Fibroblast of mammary gland (primary cell): ENCODE measurements at regions not wholly inside any gene's neighbourhood (a gene's known extent, or its start where the extent isn't known, plus 50 kb on each side); places are given as distances from the start of the nearest gene placed in this dataset.
A peak's percentile ranks its signal among the peaks of the same experiment; 100 is the strongest.
"Not testable (repeated sequence)": the region's sequence is repeated elsewhere in the genome, so short reads cannot be mapped to it uniquely, and the experiment has no call there.

ENCODE experiments used
- DNase-seq: peaks from one replicate; pipeline ENCODE4 v3.0.0-alpha.2; 2010; ENCODE audit warnings: low read depth
- H3K4me3 ChIP-seq: 2 replicates; pipeline ENCODE4 v1.5.1; 2011; ENCODE audit warnings: low read depth, mild to moderate bottlenecking, low read length, moderate library complexity; ENCODE audit not compliant: control insufficient read depth
- CTCF ChIP-seq: conservative IDR thresholded peaks from 2 replicates; pipeline ENCODE4 v1.5.1; 2011; ENCODE audit warnings: low read depth, low read length, inconsistent platforms; ENCODE audit not compliant: control insufficient read depth, insufficient read depth

GRCh38 chr11:33982661-33983060 is 68.9 kb upstream of the CAPRIN1 start:
- TF ChIP-seq CTCF, result no peak
- H3K4me3 ChIP-seq, result no peak overlapping the region
- no peak for DNase-seq

GRCh38 chr11:33980897-33981296 is 70.6 kb upstream of the CAPRIN1 start:
- no peak for TF ChIP-seq CTCF
- DNase-seq, result no peak
- no peak overlapping the region for H3K4me3 ChIP-seq

GRCh38 chr11:33978376-33978775 is 73.2 kb upstream of the CAPRIN1 start:
- H3K4me3 ChIP-seq, result no peak overlapping the region
- no peak for DNase-seq
- no peak for TF ChIP-seq CTCF

GRCh38 chr11:33977676-33978075 is 73.9 kb upstream of the CAPRIN1 start:
- no peak overlapping the region for H3K4me3 ChIP-seq
- TF ChIP-seq CTCF, result no peak
- no peak for DNase-seq

- H3K4me3 ChIP-seq, result no peak overlapping the region
- TF ChIP-seq CTCF, result no peak
- peak; percentile 11 for DNase-seq
Measured at GRCh38 chr11:33976495-33977199, 74.9 kb upstream of the CAPRIN1 start.

- TF ChIP-seq CTCF, result no peak
- no peak for DNase-seq
Measured at GRCh38 chr11:33974804-33975203, 76.7 kb upstream of the CAPRIN1 start.

GRCh38 chr11:33971530-33971929 is 79.7 kb upstream of the LMO2 start:
- DNase-seq, H3K4me3 ChIP-seq: not testable (repeated sequence)

More at GRCh38 chr11:33974804-33975203, 76.7 kb upstream of the CAPRIN1 start:
- H3K4me3 ChIP-seq, result no peak overlapping the region
